Thymus (tissue), 11 donors: ENCODE measurements at regions not wholly inside any gene's neighbourhood (a gene's known extent, or its start where the extent isn't known, plus 50 kb on each side); places are given as distances from the start of the nearest gene placed in this dataset.

Experiments used
- DNase-seq, 9 donors: peaks; one replicate each; pipeline ENCODE4 v3.0.0-alpha.2; 2013; ENCODE audit warnings: low spot score in 9 of 9, low read depth in 6 of 9, missing footprints in 1 of 9
- H3K27ac ChIP-seq, 2 donors: one replicate each; pipeline ENCODE4 v1.5.1; 2013; ENCODE audit warnings: control low read depth in 1 of 2, low read depth in 1 of 2, low read length in 1 of 2, mild to moderate bottlenecking in 1 of 2, moderate library complexity in 1 of 2
- H3K27me3 ChIP-seq, 2 donors: one replicate each; pipeline ENCODE4 v1.5.1; 2013; ENCODE audit warnings: low read length in 1 of 2; ENCODE audit not compliant: control insufficient read depth in 2 of 2, insufficient read depth in 1 of 2
- H3K36me3 ChIP-seq, 2 donors: one replicate each; pipeline ENCODE4 v1.5.1; 2013; ENCODE audit warnings: low read length in 1 of 2, mild to moderate bottlenecking in 1 of 2, moderate library complexity in 1 of 2; ENCODE audit not compliant: control insufficient read depth in 2 of 2, insufficient read depth in 2 of 2
- H3K4me1 ChIP-seq, 2 donors: one replicate each; pipeline ENCODE4 v1.5.1; 2013; ENCODE audit warnings: low read length in 2 of 2; ENCODE audit not compliant: control insufficient read depth in 2 of 2, insufficient read depth in 2 of 2
- H3K4me3 ChIP-seq, 2 donors: one replicate each; pipeline ENCODE4 v1.5.1; 2013; ENCODE audit warnings: low read length in 2 of 2, control low read depth in 1 of 2, mild to moderate bottlenecking in 1 of 2
- H3K9me3 ChIP-seq, 2 donors: one replicate each; pipeline ENCODE4 v1.5.1; 2013; ENCODE audit warnings: low read length in 1 of 2, mild to moderate bottlenecking in 1 of 2; ENCODE audit not compliant: control insufficient read depth in 2 of 2, insufficient read depth in 1 of 2
- WGBS: extraction: QIAGEN DNeasy Blood & Tissue Kit; methylation state at CpG from one replicate; pipeline ENCODE4 v1.1.7; 2013; 5-methylcytosine and 5-hydroxymethylcytosine counted together
- donor health status: healthy.

GRCh38 chr11:19332476-19332875 is 91.7 kb upstream of the E2F8 start:
- WGBS, result 93% methylated on average over 2 of the region's 2 CpGs
- DNase-seq, result no peak
- no peak overlapping the region for H3K27ac ChIP-seq
- no peaks in the 10 kb centered on the region for H3K9me3 ChIP-seq
- H3K36me3 ChIP-seq, result no peaks in the 10 kb centered on the region
- no peaks in the 10 kb centered on the region for H3K4me1 ChIP-seq
- no peak overlapping the region for H3K4me3 ChIP-seq
- H3K27me3 ChIP-seq, result no peaks in the 10 kb centered on the region

- WGBS, result 28% methylated on average over 2 of the region's 2 CpGs
- no peaks in the 10 kb centered on the region for H3K9me3 ChIP-seq
- no peaks in the 10 kb centered on the region for H3K4me1 ChIP-seq
- no peaks in the 10 kb centered on the region for H3K36me3 ChIP-seq
- no peak for DNase-seq
- no peak overlapping the region for H3K27ac ChIP-seq
- no peak overlapping the region for H3K4me3 ChIP-seq
- no peaks in the 10 kb centered on the region for H3K27me3 ChIP-seq
These were observed 89.7 kb upstream of the E2F8 start for GRCh38 chr11:19330416-19330815.

- Histone ChIP-seq H3K36me3 (no peaks in the 10 kb centered on the region), H3K27me3 (no peaks in the 10 kb centered on the region), H3K4me3 (no peak overlapping the region), H3K9me3 (no peaks in the 10 kb centered on the region), H3K27ac (no peak overlapping the region), H3K4me1 (no peaks in the 10 kb centered on the region)
- WGBS, result 92% methylated on average over 1 of the region's 1 CpG
- DNase-seq, result no peak
These were observed 89.2 kb upstream of the E2F8 start for GRCh38 chr11:19329970-19330369.

GRCh38 chr11:19328586-19329311 is 88.0 kb upstream of the E2F8 start:
- H3K27ac ChIP-seq, result no peak overlapping the region
- H3K4me1 ChIP-seq, result no peaks in the 10 kb centered on the region
- H3K36me3 ChIP-seq, result no peaks in the 10 kb centered on the region
- no peak overlapping the region for H3K4me3 ChIP-seq
- no peaks in the 10 kb centered on the region for H3K27me3 ChIP-seq
- 77% methylated on average over 8 of the region's 8 CpGs for WGBS
- no peaks in the 10 kb centered on the region for H3K9me3 ChIP-seq
- no peak for DNase-seq

GRCh38 chr11:19327280-19327679 is 86.5 kb upstream of the E2F8 start:
- no peak for DNase-seq
- H3K4me3 ChIP-seq, result no peak overlapping the region
- H3K4me1 ChIP-seq, result no peaks in the 10 kb centered on the region
- no peaks in the 10 kb centered on the region for H3K27me3 ChIP-seq
- no peak overlapping the region for H3K27ac ChIP-seq
- H3K9me3 ChIP-seq, result no peaks in the 10 kb centered on the region
- no peaks in the 10 kb centered on the region for H3K36me3 ChIP-seq
- WGBS, result 83% methylated on average over 3 of the region's 3 CpGs

GRCh38 chr11:19326499-19326898 is 85.8 kb upstream of the E2F8 start:
- Histone ChIP-seq H3K4me3 (no peak overlapping the region), H3K36me3 (no peaks in the 10 kb centered on the region), H3K4me1 (no peaks in the 10 kb centered on the region), H3K27ac (no peak overlapping the region), H3K9me3 (no peaks in the 10 kb centered on the region), H3K27me3 (no peaks in the 10 kb centered on the region)
- 91% methylated on average over 1 of the region's 1 CpG for WGBS
- no peak for DNase-seq

GRCh38 chr11:19323502-19323901 is 82.8 kb upstream of the E2F8 start:
- no peak for DNase-seq
- no peaks in the 10 kb centered on the region for H3K36me3 ChIP-seq
- H3K27me3 ChIP-seq, result no peaks in the 10 kb centered on the region

GRCh38 chr11:19321351-19321750 is 80.6 kb upstream of the E2F8 start:
- Histone ChIP-seq H3K27ac (no peak overlapping the region), H3K4me1 (no peaks in the 10 kb centered on the region), H3K36me3 (no peaks in the 10 kb centered on the region), H3K27me3 (no peaks in the 10 kb centered on the region), H3K9me3 (no peaks in the 10 kb centered on the region), H3K4me3 (no peak overlapping the region)
- WGBS, result 86% methylated on average over 2 of the region's 2 CpGs
- no peak for DNase-seq

More at GRCh38 chr11:19323502-19323901, 82.8 kb upstream of the E2F8 start:
- Histone ChIP-seq H3K9me3 (no peaks in the 10 kb centered on the region), H3K4me3 (no peak overlapping the region), H3K27ac (no peak overlapping the region), H3K4me1 (no peaks in the 10 kb centered on the region)

- DNase-seq, result no peak
- Histone ChIP-seq H3K9me3 (no peaks in the 10 kb centered on the region), H3K27ac (no peak overlapping the region), H3K4me3 (no peak overlapping the region), H3K27me3 (no peaks in the 10 kb centered on the region), H3K4me1 (no peaks in the 10 kb centered on the region), H3K36me3 (no peaks in the 10 kb centered on the region)
- WGBS, result 49% methylated on average over 1 of the region's 1 CpG
These were observed 80.1 kb upstream of the E2F8 start for GRCh38 chr11:19320827-19321226.
